GM23338 (cell line): ENCODE measurements at regions not wholly inside any gene's neighbourhood (a gene's known extent, or its start where the extent isn't known, plus 50 kb on each side); places are given as distances from the start of the nearest gene placed in this dataset.

Experiments
- ATAC-seq: fragments of 200-7000 bp; cut with Tn5 transposase; 3 replicates; pipeline ENCODE4 v1.9.1; 2020
- DNase-seq: peaks from one replicate; pipeline ENCODE4 v3.0.0-alpha.2; 2015; ENCODE audit warnings: low spot score
- H2AFZ ChIP-seq: fragments of 200-600 bp; sonication (generic); 2 replicates; pipeline ENCODE4 v1.8.0; 2016; ENCODE audit warnings: antibody characterized with exemption, mild to moderate bottlenecking, moderate library complexity
- H3F3A ChIP-seq: fragments of 200-600 bp; sonication (generic); replicated peaks from 2 replicates; pipeline ENCODE4 v1.8.0; 2017; ENCODE audit warnings: antibody characterized with exemption, mixed run types, low read depth
- H3K27ac ChIP-seq: fragments of 200-600 bp; sonication (generic); 2 replicates; pipeline ENCODE4 v1.6.1; 2016; ENCODE audit warnings: low read depth
- H3K27me3 ChIP-seq: fragments of 200-600 bp; sonication (generic); 2 replicates; pipeline ENCODE4 v1.8.0; 2016; ENCODE audit warnings: mild to moderate bottlenecking, mixed run types, moderate library complexity; ENCODE audit not compliant: insufficient read depth
- H3K36me3 ChIP-seq: fragments of 200-600 bp; sonication (generic); 2 replicates; pipeline ENCODE4 v1.8.0; 2016; ENCODE audit warnings: mild to moderate bottlenecking; ENCODE audit not compliant: insufficient read depth
- H3K4me1 ChIP-seq: fragments of 200-600 bp; sonication (generic); 2 replicates; pipeline ENCODE4 v1.8.0; 2016; ENCODE audit warnings: mild to moderate bottlenecking, moderate library complexity; ENCODE audit not compliant: insufficient read depth
- H3K4me2 ChIP-seq: fragments of 200-600 bp; sonication (generic); 2 replicates; pipeline ENCODE4 v1.7.1; 2017; ENCODE audit warnings: mixed run types
- H3K4me3 ChIP-seq: fragments of 200-600 bp; sonication (generic); 2 replicates; pipeline ENCODE4 v1.6.1; 2016; ENCODE audit warnings: mixed run types
- H3K79me2 ChIP-seq: fragments of 200-600 bp; sonication (generic); replicated peaks from 2 replicates; pipeline ENCODE4 v1.8.0; 2017; ENCODE audit warnings: mild to moderate bottlenecking; ENCODE audit not compliant: insufficient read depth
- H3K9me2 ChIP-seq: fragments of 200-600 bp; sonication (generic); 2 replicates; pipeline ENCODE4 v1.8.0; 2017; ENCODE audit not compliant: insufficient read depth
- H4K20me1 ChIP-seq: fragments of 200-600 bp; sonication (generic); replicated peaks from 2 replicates; pipeline ENCODE4 v1.8.0; 2017; ENCODE audit warnings: mild to moderate bottlenecking; ENCODE audit not compliant: insufficient read depth
- H3K27ac Mint-ChIP-seq: 2 replicates; pipeline ENCODE4 v1.8.0; 2020; ENCODE audit warnings: inconsistent platforms, mild to moderate bottlenecking, moderate library complexity, mixed read lengths
- H3K27me3 Mint-ChIP-seq: 3 replicates; pipeline ENCODE4 v1.8.0; 2022; ENCODE audit warnings: low read depth, mild to moderate bottlenecking, moderate library complexity, mixed read lengths, inconsistent platforms; ENCODE audit not compliant: insufficient read depth, poor library complexity
- H3K36me3 Mint-ChIP-seq: 3 replicates; pipeline ENCODE4 v1.8.0; 2021; ENCODE audit warnings: low read depth, mild to moderate bottlenecking, inconsistent platforms, moderate library complexity, mixed read lengths
- H3K4me1 Mint-ChIP-seq: 3 replicates; pipeline ENCODE4 v1.8.0; 2020; ENCODE audit warnings: mild to moderate bottlenecking, inconsistent platforms, mixed read lengths
- H3K4me3 Mint-ChIP-seq: 3 replicates; pipeline ENCODE4 v1.8.0; 2021; ENCODE audit warnings: moderate library complexity, mild to moderate bottlenecking, inconsistent platforms, mixed read lengths
- H3K9me3 Mint-ChIP-seq: 3 replicates; pipeline ENCODE4 v1.8.0; 2020; ENCODE audit warnings: moderate library complexity, mild to moderate bottlenecking, inconsistent platforms, mixed read lengths
- CREB1 ChIP-seq: fragments of 250-450 bp; sonication (Bioruptor Pico); IDR thresholded peaks from 2 replicates; pipeline ENCODE4 v1.5.0; 2020; ENCODE audit warnings: low read depth, mild to moderate bottlenecking, moderate library complexity
- EZH2 ChIP-seq: fragments of 200-600 bp; sonication (generic); IDR thresholded peaks from one replicate; pipeline ENCODE4 v1.8.0; 2017; ENCODE audit warnings: antibody characterized with exemption, mild to moderate bottlenecking, low read depth; ENCODE audit not compliant: unreplicated experiment
- EZH2phosphoT487 ChIP-seq: fragments of 200-600 bp; sonication (generic); IDR thresholded peaks from one replicate; pipeline ENCODE4 v1.8.1; 2018; ENCODE audit warnings: antibody characterized with exemption; ENCODE audit not compliant: unreplicated experiment
- JUNB ChIP-seq: IDR thresholded peaks from one replicate; pipeline ENCODE4 v1.6.1; 2016; ENCODE audit warnings: antibody characterized with exemption; ENCODE audit not compliant: unreplicated experiment
- NANOG ChIP-seq: IDR thresholded peaks from 2 replicates; pipeline ENCODE4 v1.6.1; 2016; ENCODE audit warnings: antibody characterized with exemption, borderline replicate concordance
- STAT1 ChIP-seq: IDR thresholded peaks from one replicate; pipeline ENCODE4 v1.6.1; 2016; ENCODE audit warnings: antibody characterized with exemption; ENCODE audit not compliant: unreplicated experiment
- ZNF114 ChIP-seq: fragments of 250-450 bp; sonication (Bioruptor Pico); IDR thresholded peaks from 2 replicates; pipeline ENCODE4 v1.5.0; 2020; ENCODE audit warnings: mild to moderate bottlenecking, moderate library complexity
- ZNF331 ChIP-seq: fragments of 250-450 bp; sonication (Bioruptor Pico); IDR thresholded peaks from 2 replicates; pipeline ENCODE4 v1.5.0; 2020; ENCODE audit warnings: low read depth, mild to moderate bottlenecking, moderate library complexity
- TF ChIP-seq, protein P1 (sequence below): IDR thresholded peaks from 2 replicates; pipeline ENCODE4 v1.6.1; 2016; ENCODE audit warnings: antibody characterized with exemption
- TF ChIP-seq, protein P2 (sequence below): IDR thresholded peaks from one replicate; pipeline ENCODE4 v1.6.1; 2018; ENCODE audit warnings: antibody characterized with exemption; ENCODE audit not compliant: unreplicated experiment
- TF ChIP-seq, protein P3 (sequence below), 2 experiments: fragments of 200-600 bp in 1 of 2; sonication (generic) in 1 of 2; conservative IDR thresholded peaks; 2 replicates each; pipeline versions ENCODE4 v1.5.1 to v1.6.1; 2016 to 2017; ENCODE audit warnings: antibody characterized with exemption in 2 of 2, low read depth in 2 of 2, mild to moderate bottlenecking in 2 of 2, moderate library complexity in 1 of 2

DNA sequence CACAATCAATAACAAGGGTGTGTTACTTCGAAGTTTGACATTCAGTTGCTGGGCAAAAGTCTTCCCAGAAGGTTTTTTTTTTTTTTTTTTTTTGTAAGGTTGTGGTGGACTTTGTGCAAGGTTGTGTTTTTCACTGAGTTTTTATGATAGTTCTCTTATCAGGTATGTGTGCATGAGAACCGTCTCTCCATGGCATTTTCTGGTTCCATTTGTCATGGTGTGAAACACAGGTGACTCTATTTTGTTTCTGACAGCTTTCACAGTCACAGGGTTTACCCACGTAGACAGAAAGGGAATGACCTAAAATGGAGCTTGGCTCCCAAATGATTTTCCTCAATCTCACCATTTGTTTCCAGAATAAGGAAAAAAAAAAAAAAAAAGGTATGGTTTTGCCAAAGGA, 1377.2 kb upstream of the CADM2 start (continued):
- TF ChIP-seq, protein P1, sequence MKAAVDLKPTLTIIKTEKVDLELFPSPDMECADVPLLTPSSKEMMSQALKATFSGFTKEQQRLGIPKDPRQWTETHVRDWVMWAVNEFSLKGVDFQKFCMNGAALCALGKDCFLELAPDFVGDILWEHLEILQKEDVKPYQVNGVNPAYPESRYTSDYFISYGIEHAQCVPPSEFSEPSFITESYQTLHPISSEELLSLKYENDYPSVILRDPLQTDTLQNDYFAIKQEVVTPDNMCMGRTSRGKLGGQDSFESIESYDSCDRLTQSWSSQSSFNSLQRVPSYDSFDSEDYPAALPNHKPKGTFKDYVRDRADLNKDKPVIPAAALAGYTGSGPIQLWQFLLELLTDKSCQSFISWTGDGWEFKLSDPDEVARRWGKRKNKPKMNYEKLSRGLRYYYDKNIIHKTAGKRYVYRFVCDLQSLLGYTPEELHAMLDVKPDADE = no peak

DNA sequence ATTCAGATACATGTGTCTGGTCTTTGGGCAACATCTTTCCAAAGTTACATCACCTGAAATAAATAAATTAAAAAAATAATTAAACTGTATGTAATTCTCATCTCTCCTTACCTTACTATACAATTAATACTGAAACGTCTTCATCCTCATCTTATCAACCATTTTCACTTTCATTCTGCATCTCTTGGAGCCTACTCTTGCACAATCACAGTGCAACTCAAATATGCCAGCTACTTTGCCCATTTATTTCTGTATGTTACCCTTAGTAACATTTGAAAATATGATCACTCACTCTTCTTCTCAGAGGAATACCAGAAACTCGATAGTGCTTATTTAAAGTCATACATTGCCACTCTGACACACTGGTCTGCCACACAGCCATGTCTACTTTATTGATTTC, 1357.1 kb upstream of the CADM2 start:
- peaks cover 4% of the 10 kb centered on the region; the same call in 1 of the 3 replicates for H3K36me3 Mint-ChIP-seq
- H3K36me3 ChIP-seq = no peaks in the 10 kb centered on the region
- DNase-seq (no peak), ATAC-seq (no peak)
- peaks cover 7% of the 10 kb centered on the region; the same call in 1 of the 2 replicates for H3K9me2 ChIP-seq
- no peak overlapping the region for H2AFZ ChIP-seq
- no peaks in the 10 kb centered on the region for H4K20me1 ChIP-seq
- H3K4me1 Mint-ChIP-seq = peaks cover 16% of the 10 kb centered on the region
- no peak overlapping the region for H3K4me3 Mint-ChIP-seq
- H3F3A ChIP-seq = no peaks in the 10 kb centered on the region
- peaks cover 5% of the 10 kb centered on the region; the same call in 1 of the 3 replicates for H3K9me3 Mint-ChIP-seq
- H3K4me3 ChIP-seq = no peak overlapping the region
- no peak overlapping the region for H3K4me2 ChIP-seq
- H3K79me2 ChIP-seq = no peaks in the 10 kb centered on the region
- no peaks in the 10 kb centered on the region for H3K27me3 Mint-ChIP-seq
- peak overlapping the region; percentile 29; the same call in 1 of the 2 replicates for H3K27ac Mint-ChIP-seq
- H3K27ac ChIP-seq = no peak overlapping the region
- H3K27me3 ChIP-seq = no peaks in the 10 kb centered on the region
- H3K4me1 ChIP-seq = no peaks in the 10 kb centered on the region
- TF ChIP-seq NANOG = no peak
- TF ChIP-seq, protein P2, sequence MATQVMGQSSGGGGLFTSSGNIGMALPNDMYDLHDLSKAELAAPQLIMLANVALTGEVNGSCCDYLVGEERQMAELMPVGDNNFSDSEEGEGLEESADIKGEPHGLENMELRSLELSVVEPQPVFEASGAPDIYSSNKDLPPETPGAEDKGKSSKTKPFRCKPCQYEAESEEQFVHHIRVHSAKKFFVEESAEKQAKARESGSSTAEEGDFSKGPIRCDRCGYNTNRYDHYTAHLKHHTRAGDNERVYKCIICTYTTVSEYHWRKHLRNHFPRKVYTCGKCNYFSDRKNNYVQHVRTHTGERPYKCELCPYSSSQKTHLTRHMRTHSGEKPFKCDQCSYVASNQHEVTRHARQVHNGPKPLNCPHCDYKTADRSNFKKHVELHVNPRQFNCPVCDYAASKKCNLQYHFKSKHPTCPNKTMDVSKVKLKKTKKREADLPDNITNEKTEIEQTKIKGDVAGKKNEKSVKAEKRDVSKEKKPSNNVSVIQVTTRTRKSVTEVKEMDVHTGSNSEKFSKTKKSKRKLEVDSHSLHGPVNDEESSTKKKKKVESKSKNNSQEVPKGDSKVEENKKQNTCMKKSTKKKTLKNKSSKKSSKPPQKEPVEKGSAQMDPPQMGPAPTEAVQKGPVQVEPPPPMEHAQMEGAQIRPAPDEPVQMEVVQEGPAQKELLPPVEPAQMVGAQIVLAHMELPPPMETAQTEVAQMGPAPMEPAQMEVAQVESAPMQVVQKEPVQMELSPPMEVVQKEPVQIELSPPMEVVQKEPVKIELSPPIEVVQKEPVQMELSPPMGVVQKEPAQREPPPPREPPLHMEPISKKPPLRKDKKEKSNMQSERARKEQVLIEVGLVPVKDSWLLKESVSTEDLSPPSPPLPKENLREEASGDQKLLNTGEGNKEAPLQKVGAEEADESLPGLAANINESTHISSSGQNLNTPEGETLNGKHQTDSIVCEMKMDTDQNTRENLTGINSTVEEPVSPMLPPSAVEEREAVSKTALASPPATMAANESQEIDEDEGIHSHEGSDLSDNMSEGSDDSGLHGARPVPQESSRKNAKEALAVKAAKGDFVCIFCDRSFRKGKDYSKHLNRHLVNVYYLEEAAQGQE = no peak
- no peak for TF ChIP-seq CREB1 (CRISPR knock-in tag)
- TF ChIP-seq ZNF331 = no peak
- no peak for TF ChIP-seq ZNF114
- TF ChIP-seq JUNB = no peak
- TF ChIP-seq EZH2phosphoT487 = no peak
- no peak for TF ChIP-seq STAT1
- no peak for TF ChIP-seq EZH2
- TF ChIP-seq, protein P3, sequence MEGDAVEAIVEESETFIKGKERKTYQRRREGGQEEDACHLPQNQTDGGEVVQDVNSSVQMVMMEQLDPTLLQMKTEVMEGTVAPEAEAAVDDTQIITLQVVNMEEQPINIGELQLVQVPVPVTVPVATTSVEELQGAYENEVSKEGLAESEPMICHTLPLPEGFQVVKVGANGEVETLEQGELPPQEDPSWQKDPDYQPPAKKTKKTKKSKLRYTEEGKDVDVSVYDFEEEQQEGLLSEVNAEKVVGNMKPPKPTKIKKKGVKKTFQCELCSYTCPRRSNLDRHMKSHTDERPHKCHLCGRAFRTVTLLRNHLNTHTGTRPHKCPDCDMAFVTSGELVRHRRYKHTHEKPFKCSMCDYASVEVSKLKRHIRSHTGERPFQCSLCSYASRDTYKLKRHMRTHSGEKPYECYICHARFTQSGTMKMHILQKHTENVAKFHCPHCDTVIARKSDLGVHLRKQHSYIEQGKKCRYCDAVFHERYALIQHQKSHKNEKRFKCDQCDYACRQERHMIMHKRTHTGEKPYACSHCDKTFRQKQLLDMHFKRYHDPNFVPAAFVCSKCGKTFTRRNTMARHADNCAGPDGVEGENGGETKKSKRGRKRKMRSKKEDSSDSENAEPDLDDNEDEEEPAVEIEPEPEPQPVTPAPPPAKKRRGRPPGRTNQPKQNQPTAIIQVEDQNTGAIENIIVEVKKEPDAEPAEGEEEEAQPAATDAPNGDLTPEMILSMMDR (conservative IDR thresholded peaks at IDR 0.05; ENCODE audit: low read depth in 2 of 2) = no peak
- TF ChIP-seq, protein P1 = no peak
